CD4-positive, alpha-beta T cell treated with Interleukin-15 for 1 hour (primary cell): ENCODE measurements at regions not wholly inside any gene's neighbourhood (a gene's known extent, or its start where the extent isn't known, plus 50 kb on each side); places are given as distances from the start of the nearest gene placed in this dataset.

Source experiments
- DNase-seq: peaks from one replicate; pipeline ENCODE4 v3.0.0-alpha.2; 2020

- DNase-seq, result no peak
Measured at GRCh38 chr17:68657576-68657975, 56.4 kb upstream of the FAM20A start.

- no peak for DNase-seq
Measured at GRCh38 chr17:68657166-68657565, 56.0 kb upstream of the FAM20A start.

- no peak for DNase-seq
Measured at GRCh38 chr17:68656666-68657065, 55.5 kb upstream of the FAM20A start.
